DMS153 treated with DMSO at 0.1 percent for 48 hours (cell line): ENCODE measurements at regions not wholly inside any gene's neighbourhood (a gene's known extent, or its start where the extent isn't known, plus 50 kb on each side); places are given as distances from the start of the nearest gene placed in this dataset.
"Not testable (repeated sequence)": the region's sequence is repeated elsewhere in the genome, so short reads cannot be mapped to it uniquely, and the experiment has no call there.

ENCODE experiments used
- DNase-seq: peaks from one replicate; lab custom pipeline; 2025; ENCODE audit not compliant: unreplicated experiment; lab: John Stamatoyannopoulos, UW

DNA sequence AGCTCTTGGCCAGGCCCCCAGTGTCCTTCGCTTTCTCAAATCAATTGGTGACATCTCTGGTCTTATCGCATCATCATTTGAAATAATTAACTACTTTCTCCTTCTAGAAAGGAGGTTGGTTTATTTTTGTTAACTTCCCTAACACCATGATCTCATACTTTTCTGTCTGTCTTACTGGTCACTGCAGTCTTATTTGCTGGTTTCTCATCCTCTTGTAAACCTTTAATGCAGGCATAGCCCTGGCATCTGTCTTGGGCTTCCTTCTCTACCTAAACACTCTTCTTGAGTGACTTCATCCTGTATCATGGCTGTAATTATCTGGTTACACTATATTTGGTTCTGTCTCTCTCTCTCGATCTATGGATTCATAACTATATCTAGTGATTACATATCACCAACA is 152.8 kb downstream of the CYSLTR2 start:
- DNase-seq: no peak

DNA sequence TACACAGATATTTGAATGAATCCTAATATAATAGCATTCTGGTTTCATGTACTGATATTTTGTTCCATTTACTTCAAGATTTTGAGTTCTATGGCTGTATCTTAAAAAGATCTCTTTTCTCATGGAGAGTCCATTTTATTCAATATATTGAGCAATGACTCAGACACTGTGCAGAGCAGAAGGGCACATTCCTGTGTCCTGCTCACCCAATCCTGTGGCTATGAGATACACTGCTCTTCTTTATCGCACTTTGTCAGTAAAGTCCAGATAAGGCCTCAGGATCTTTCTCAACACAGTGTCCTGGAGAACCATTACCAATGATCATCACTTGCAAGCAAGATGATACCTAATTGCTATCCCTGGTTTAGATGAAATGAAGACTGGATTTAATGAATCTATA is 155.0 kb downstream of the CYSLTR2 start:
- no peak for DNase-seq

DNA sequence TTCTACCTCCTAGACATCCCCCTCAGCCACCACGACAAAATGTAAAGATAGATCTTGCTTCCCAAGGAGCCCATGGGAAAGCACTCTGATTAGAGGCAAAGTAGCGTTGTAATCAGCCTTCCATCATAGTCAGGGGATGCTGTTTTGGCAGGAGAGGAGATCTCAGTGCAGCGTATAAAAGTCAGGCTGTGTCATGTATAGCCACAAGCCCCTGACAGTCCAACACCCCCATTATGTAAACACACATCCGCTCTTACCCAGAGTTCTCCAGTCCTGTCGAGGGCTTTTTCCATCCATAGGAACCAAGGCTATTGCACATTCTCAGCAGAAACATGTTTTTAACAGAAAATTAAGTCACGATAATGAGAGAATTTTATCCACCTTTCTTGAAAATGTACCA is 156.3 kb downstream of the CYSLTR2 start:
- no peak for DNase-seq

GRCh38 chr13:48813518-48813917 is 159.8 kb downstream of the CYSLTR2 start:
- DNase-seq: no peak

GRCh38 chr13:48816700-48817099 is 159.0 kb upstream of the FNDC3A start:
- DNase-seq: no peak

- DNase-seq: peak; percentile 12
Measured at GRCh38 chr13:48817166-48817802, 158.4 kb upstream of the FNDC3A start.

DNA sequence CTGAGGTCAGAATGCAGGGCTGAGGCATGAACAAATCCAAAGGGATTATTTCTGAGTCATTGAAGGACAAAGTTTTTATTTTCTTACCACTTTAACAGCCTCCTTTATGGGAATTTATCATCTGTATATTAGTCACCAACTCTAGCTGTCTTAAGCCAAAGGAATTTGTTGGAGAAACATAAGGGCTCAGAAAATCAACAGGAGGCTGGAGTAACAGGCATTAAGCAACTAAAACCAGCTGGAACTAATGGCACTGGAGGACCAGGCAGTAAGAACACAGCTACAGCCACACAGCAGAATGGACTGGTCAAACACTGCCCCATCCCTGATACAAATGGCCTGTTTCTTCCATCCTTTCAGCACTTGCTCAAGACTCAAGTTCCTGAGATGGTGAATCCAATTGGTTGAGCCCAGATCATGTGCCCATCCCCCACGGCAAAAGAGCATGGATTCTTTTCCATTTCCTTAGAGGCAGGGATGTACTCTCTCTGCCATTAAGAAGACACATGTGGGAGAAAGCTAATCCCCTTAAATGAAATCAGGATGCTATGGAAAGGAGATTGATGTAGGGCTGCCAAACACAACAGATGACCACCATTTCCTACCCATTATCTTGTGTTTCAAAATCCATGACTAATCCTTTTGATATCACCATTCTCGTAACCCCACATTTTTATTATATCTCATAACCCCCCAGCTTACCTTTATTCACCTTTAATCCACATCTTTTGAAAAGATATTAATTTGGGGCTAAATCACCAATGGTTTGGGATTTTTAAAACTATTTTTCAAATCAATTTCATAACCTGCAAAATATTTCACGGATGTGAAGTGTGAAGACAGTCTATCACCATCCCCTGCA is 157.0 kb upstream of the FNDC3A start:
- no peak for DNase-seq

GRCh38 chr13:48819376-48819775 is 156.3 kb upstream of the FNDC3A start:
- DNase-seq: no peak

- DNase-seq: no peak
Measured at GRCh38 chr13:48819899-48820298, 155.8 kb upstream of the FNDC3A start.

DNA sequence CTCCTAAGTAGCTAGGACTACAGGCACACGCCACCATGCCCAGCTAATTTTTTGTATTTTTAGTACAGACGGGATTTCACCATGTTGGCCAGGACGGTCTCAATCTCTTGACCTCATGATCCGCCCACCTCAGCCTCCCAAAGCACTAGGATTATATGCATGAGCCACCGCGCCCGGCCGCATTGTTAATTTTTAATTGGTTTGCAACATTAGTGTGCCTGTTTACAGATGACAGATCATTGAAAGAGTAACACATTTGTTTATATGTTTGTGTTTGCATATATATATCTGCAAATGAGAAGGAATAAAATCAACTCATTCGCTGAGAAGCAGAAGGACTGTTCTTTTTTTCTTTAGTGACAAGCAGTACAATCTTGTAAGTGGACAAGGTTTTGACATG is 152.2 kb upstream of the FNDC3A start:
- not testable (repeated sequence) for DNase-seq

DNA sequence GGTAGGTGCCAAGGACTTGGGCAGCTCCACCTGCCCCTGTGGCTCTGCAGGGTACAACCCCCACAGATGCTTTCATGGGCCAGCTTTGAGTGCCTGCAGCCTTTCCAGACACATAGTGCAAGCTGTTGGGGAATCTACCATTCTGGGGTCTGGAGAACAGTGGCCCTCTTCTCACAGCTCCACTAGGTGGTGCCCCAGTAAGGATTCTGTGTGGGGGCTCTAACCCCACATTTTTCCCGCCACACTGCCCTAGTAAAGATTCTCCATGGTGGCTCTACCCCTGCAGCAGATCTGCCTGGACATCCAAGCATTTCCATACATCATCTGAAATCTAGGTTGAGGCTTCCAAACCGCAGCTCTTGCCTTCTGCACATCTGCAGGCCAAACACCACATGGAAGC is 149.7 kb upstream of the FNDC3A start:
- no peak for DNase-seq

GRCh38 chr13:48826922-48827454 is 148.7 kb upstream of the FNDC3A start:
- DNase-seq: not testable (repeated sequence)

GRCh38 chr13:48827709-48828108 is 148.0 kb upstream of the FNDC3A start:
- DNase-seq: no peak

DNA sequence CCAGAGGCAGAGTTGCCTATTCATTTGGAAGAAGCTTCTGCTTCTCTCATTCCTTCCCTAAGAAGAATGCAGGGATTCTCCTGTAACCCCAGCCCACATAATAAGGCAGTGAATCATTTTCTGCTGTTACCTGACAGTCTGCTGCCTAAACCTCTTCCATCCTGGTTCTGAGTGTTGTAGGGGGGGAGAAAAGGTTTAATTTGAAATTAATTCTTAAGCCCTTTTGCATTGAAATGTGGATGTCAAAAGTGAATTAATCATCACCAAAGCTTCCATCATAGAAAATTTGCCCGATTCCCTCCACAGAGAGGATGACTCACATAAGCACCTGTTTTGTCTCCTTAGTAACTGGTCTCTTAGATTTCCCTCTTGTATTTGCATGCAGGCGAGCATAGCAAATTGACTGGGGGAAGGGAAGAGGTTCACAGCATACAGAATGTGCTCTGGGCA is 146.7 kb upstream of the FNDC3A start:
- DNase-seq: peak; percentile 54

- DNase-seq: no peak
Measured at GRCh38 chr13:48829536-48829935, 146.2 kb upstream of the FNDC3A start.

GRCh38 chr13:48831248-48831647 is 144.5 kb upstream of the FNDC3A start:
- DNase-seq: no peak

DNA sequence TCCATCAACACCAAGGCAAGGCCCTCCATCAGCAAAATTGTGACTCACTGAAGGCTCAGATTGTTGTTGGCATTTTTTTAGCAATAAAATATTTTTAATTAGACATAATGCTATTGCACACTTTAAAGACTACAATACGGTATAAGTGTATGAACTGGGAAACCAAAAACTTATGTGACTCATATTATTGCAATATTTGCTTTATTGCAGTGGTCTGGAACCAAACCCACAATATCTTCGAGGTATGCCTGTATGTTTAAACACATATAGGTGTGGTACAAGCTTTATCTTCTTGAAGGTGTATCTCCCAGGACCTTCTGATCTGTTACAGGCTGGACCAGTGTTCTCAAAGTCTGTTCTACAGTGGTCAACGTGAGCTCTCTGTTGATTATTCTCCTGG is 142.3 kb upstream of the FNDC3A start:
- no peak for DNase-seq

DNA sequence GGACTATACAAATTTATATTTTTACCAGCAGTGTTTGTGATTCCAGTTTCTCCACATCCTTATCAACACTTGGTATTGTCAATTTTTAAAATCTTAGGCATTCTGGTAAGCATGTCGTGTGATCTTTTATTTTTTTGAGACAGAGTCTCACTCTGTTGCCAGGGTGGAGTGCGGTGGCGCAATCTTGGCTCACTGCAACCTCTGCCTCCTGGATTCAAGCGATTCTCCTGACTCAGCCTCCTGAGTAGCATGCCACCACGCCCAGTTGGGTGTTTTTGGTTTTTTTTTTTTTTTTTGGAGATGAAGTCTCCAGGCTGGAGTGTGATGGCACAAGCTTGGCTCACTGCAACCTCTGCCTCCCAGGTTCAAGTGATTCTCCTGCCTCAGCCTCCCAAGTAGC is 140.4 kb upstream of the FNDC3A start:
- DNase-seq: not testable (repeated sequence)

DNA sequence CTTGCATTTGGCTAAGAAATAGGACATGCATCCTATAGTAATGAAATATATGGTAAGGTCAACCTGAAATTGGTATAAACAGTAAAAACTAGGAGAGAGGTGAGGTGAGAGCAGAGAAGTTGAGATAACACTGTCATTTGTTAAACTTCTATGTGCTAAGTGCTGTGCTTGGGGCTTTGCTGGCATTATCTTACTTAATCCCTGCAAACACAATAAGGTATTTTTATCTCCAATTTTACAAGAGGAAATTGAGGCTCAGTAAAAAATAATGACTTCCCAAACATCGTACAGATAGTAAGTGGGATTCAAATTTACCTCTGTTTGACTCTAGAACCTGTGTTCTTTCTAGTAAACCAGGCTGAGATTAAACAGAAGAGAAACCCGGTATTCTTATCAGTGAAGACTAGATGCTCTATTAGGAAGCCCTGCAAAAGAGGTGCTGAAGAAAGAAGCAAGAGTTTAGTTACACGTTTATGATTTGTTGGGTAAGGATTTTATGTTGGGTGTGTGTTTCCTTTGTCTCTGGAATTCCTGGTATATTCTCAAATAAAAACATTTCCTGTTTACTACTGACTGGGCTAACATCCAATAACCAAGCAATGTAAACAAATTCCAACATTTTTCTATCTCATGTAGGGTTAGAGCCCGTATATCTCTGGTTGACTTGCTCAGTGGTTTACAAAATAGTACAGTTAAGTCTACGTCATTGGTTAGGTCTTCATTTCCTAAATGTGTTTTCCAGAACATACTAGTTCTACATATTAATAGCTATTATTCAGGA is 137.3 kb upstream of the FNDC3A start:
- no peak for DNase-seq

DNA sequence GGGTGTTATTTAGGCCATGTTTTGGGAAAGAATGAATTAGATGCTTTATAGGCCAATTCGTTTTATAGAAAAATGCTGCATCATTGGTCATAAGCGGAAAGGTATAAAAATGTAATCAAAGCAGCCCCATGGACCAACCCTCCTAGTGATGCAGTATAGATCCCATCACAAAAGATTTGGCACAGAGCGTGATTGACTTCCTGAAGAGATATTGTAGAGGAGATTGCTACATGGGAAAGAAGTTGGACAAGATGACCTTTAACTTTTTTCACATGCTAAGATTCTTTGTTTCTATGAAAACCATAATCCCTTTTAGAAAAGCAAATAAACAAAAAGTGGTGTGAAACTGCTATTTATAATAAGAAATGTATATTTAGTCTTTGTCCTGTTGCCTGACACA is 136.5 kb upstream of the FNDC3A start:
- DNase-seq: no peak

DNA sequence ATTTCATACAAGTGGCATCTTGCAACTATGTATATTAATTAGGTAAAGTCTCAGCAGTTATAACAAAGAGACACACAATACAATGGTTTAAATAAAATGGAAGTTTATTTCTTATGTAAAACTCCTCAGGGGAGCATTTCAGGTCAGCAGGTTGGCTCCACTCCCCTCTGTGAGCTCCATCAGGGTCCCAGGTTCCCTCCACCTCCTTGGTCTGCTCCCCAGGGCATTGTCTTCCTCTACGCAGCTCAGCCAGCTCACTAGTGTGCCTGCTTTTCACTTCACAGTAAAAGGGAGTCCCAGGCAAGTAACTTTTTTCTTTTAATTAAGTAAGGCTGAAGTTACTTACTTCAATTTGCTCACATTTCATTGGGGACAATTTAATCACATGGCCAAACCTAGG is 135.3 kb upstream of the FNDC3A start:
- no peak for DNase-seq
